HEK293 (cell line): ENCODE measurements at regions not wholly inside any gene's neighbourhood (a gene's known extent, or its start where the extent isn't known, plus 50 kb on each side); places are given as distances from the start of the nearest gene placed in this dataset.

Experiments
- CTCF ChIA-PET: fragments of 350-600 bp; formaldehyde crosslinking; extraction: SDS; loops from one replicate; lab custom pipeline; 2021; ENCODE audit warnings: antibody characterized with exemption; lab: Yijun Ruan, JAX
- POLR2A ChIA-PET: fragments of 300-600 bp; formaldehyde crosslinking; extraction: SDS; loops from one replicate; lab custom pipeline; 2020; ENCODE audit warnings: antibody characterized with exemption, inconsistent platforms; lab: Yijun Ruan, JAX
- H3K27ac ChIP-seq: fragments of 200-500 bp; sonication (Bioruptor generic); 2 replicates; pipeline ENCODE4 v1.5.1; 2014; ENCODE audit warnings: low read depth, low read length, control low read depth, inconsistent platforms; ENCODE audit errors: extremely low read depth
- H3K36me3 ChIP-seq, 2 experiments: fragments of 200-500 bp in 1 of 2; sonication (Bioruptor generic) in 1 of 2; 1 replicate in 1 of 2; 2 replicates in 1 of 2; pipeline ENCODE4 v1.5.1; 2014 to 2017; ENCODE audit warnings: inconsistent platforms in 2 of 2, low read length in 2 of 2; ENCODE audit not compliant: control insufficient read depth in 2 of 2, insufficient read depth in 1 of 2
- H3K4me1 ChIP-seq: fragments of 200-500 bp; sonication (Bioruptor generic); 2 replicates; pipeline ENCODE4 v1.5.1; 2014; ENCODE audit warnings: mild to moderate bottlenecking, low read length, inconsistent platforms; ENCODE audit not compliant: control insufficient read depth, insufficient read depth
- H3K4me3 ChIP-seq: 2 replicates; pipeline ENCODE4 v1.5.1; 2011; ENCODE audit warnings: low read depth, mild to moderate bottlenecking, control low read depth, low read length, moderate library complexity
- H3K9me3 ChIP-seq: fragments of 200-500 bp; sonication (Bioruptor generic); 2 replicates; pipeline ENCODE4 v1.5.1; 2014; ENCODE audit warnings: low read depth, low read length, inconsistent platforms; ENCODE audit not compliant: control insufficient read depth, insufficient read depth
- BCL11B ChIP-seq: fragments of 450-650 bp; formaldehyde crosslinking; IDR thresholded peaks from 2 replicates; pipeline ENCODE4 v1.5.1; 2016; ENCODE audit warnings: low read depth, missing biosample characterization, missing genetic modification characterization
- BCL6B ChIP-seq: fragments of 450-650 bp; formaldehyde crosslinking; IDR thresholded peaks from 2 replicates; pipeline ENCODE4 v1.5.1; 2017; ENCODE audit warnings: missing biosample characterization, missing genetic modification characterization
- CTCF ChIP-seq: fragments of 450-650 bp; formaldehyde crosslinking; IDR thresholded peaks from 2 replicates; pipeline ENCODE4 v1.5.1; 2016; ENCODE audit warnings: missing biosample characterization, missing genetic modification characterization
- INSM2 ChIP-seq: fragments of 450-650 bp; formaldehyde crosslinking; IDR thresholded peaks from 2 replicates; pipeline ENCODE4 v1.5.1; 2016; ENCODE audit warnings: missing biosample characterization, missing genetic modification characterization
- MYNN ChIP-seq: fragments of 450-650 bp; formaldehyde crosslinking; IDR thresholded peaks from 2 replicates; pipeline ENCODE4 v1.5.1; 2016; ENCODE audit warnings: missing biosample characterization, missing genetic modification characterization, borderline replicate concordance
- PBX3 ChIP-seq: sonication (generic); formaldehyde crosslinking; IDR thresholded peaks from 2 replicates; pipeline ENCODE4 v1.8.1; 2022; ENCODE audit warnings: mild to moderate bottlenecking, moderate library complexity, missing genetic modification reagents
- SCRT1 ChIP-seq: fragments of 450-650 bp; formaldehyde crosslinking; IDR thresholded peaks from 2 replicates; pipeline ENCODE4 v1.5.1; 2016; ENCODE audit warnings: missing biosample characterization, missing genetic modification characterization, borderline replicate concordance
- SP2 ChIP-seq: fragments of 450-650 bp; formaldehyde crosslinking; IDR thresholded peaks from 2 replicates; pipeline ENCODE4 v1.5.1; 2016; ENCODE audit warnings: missing biosample characterization, missing genetic modification characterization
- TRIM28 ChIP-seq: IDR thresholded peaks from 2 replicates; pipeline ENCODE4 v1.6.1; 2011; ENCODE audit warnings: low read length, control low read depth, borderline replicate concordance
- ZBTB44 ChIP-seq: fragments of 450-650 bp; IDR thresholded peaks from 2 replicates; pipeline ENCODE4 v1.5.1; 2018; ENCODE audit warnings: missing biosample characterization, mild to moderate bottlenecking, missing genetic modification characterization
- ZBTB6 ChIP-seq: fragments of 450-650 bp; formaldehyde crosslinking; IDR thresholded peaks from 2 replicates; pipeline ENCODE4 v1.5.1; 2017; ENCODE audit warnings: missing biosample characterization, missing genetic modification characterization
- ZNF112 ChIP-seq: fragments of 450-650 bp; formaldehyde crosslinking; IDR thresholded peaks from 2 replicates; pipeline ENCODE4 v1.5.0; 2017; ENCODE audit warnings: missing biosample characterization, missing genetic modification characterization
- ZNF211 ChIP-seq: fragments of 450-650 bp; formaldehyde crosslinking; IDR thresholded peaks from 2 replicates; pipeline ENCODE4 v1.5.1; 2016; ENCODE audit warnings: low read depth, missing biosample characterization, missing genetic modification characterization
- ZNF221 ChIP-seq: fragments of 450-650 bp; formaldehyde crosslinking; IDR thresholded peaks from 2 replicates; pipeline ENCODE4 v1.5.1; 2017; ENCODE audit warnings: missing biosample characterization, missing genetic modification characterization, borderline replicate concordance
- ZNF24 ChIP-seq: fragments of 450-650 bp; formaldehyde crosslinking; IDR thresholded peaks from 2 replicates; pipeline ENCODE4 v1.5.1; 2016; ENCODE audit warnings: missing biosample characterization, missing genetic modification characterization
- ZNF311 ChIP-seq: fragments of 450-650 bp; formaldehyde crosslinking; IDR thresholded peaks from 2 replicates; pipeline ENCODE4 v1.5.1; 2017; ENCODE audit warnings: missing biosample characterization, missing genetic modification characterization, borderline replicate concordance
- ZNF341 ChIP-seq: fragments of 450-650 bp; formaldehyde crosslinking; IDR thresholded peaks from 2 replicates; pipeline ENCODE4; 2016; ENCODE audit warnings: low read depth, missing biosample characterization, missing genetic modification characterization
- ZNF394 ChIP-seq: fragments of 450-650 bp; formaldehyde crosslinking; IDR thresholded peaks from 2 replicates; pipeline ENCODE4 v1.5.1; 2016; ENCODE audit warnings: missing biosample characterization, missing genetic modification characterization, mild to moderate bottlenecking, moderate library complexity, borderline replicate concordance
- ZNF510 ChIP-seq: fragments of 450-650 bp; formaldehyde crosslinking; IDR thresholded peaks from 2 replicates; pipeline ENCODE4 v1.5.1; 2018; ENCODE audit warnings: mild to moderate bottlenecking, missing genetic modification characterization, missing biosample characterization; ENCODE audit not compliant: insufficient replicate concordance
- ZNF521 ChIP-seq: fragments of 450-650 bp; formaldehyde crosslinking; IDR thresholded peaks from 2 replicates; pipeline ENCODE4 v1.5.1; 2017; ENCODE audit warnings: missing biosample characterization, mild to moderate bottlenecking, missing genetic modification characterization
- ZNF549 ChIP-seq: fragments of 450-650 bp; IDR thresholded peaks from 2 replicates; pipeline ENCODE4 v1.5.1; 2018; ENCODE audit warnings: missing biosample characterization, missing genetic modification characterization, mild to moderate bottlenecking, inconsistent platforms, moderate library complexity
- ZNF585B ChIP-seq: fragments of 450-650 bp; formaldehyde crosslinking; IDR thresholded peaks from 2 replicates; pipeline ENCODE4 v1.5.1; 2016; ENCODE audit warnings: missing biosample characterization, missing genetic modification characterization
- ZSCAN4 ChIP-seq: fragments of 450-650 bp; formaldehyde crosslinking; IDR thresholded peaks from 2 replicates; pipeline ENCODE4 v1.5.1; 2017; ENCODE audit warnings: missing biosample characterization, missing genetic modification characterization

- TF ChIP-seq PBX3 (CRISPR knock-in tag) (no peak), ZNF341 (no peak), ZNF521 (tag by site-specific recombination) (no peak), ZNF394 (tag by site-specific recombination) (no peak), BCL11B (tag by site-specific recombination) (no peak)
Observed at GRCh38 chr2:185299867-185300266, 438.7 kb upstream of the FSIP2 start (continued).

GRCh38 chr2:185306119-185306518 is 432.5 kb upstream of the FSIP2 start:
- ChIA-PET POLR2A (no interaction called here), CTCF (no interaction called here)
- TF ChIP-seq ZNF341 (no peak), ZNF211 (no peak), ZNF510 (tag by site-specific recombination) (no peak), ZNF24 (tag by site-specific recombination) (no peak), ZNF521 (tag by site-specific recombination) (no peak), BCL6B (tag by site-specific recombination) (no peak), ZNF585B (tag by site-specific recombination) (no peak), CTCF (no peak), ZNF549 (tag by site-specific recombination) (no peak), SCRT1 (tag by site-specific recombination) (no peak), INSM2 (tag by site-specific recombination) (no peak), MYNN (tag by site-specific recombination) (no peak), ZBTB44 (no peak), ZNF112 (tag by site-specific recombination) (no peak), ZNF311 (tag by site-specific recombination) (no peak), ZBTB6 (tag by site-specific recombination) (no peak), SP2 (tag by site-specific recombination) (no peak), ZSCAN4 (no peak), TRIM28 (no peak), ZNF221 (no peak)

More at GRCh38 chr2:185306119-185306518, 432.5 kb upstream of the FSIP2 start:
- Histone ChIP-seq H3K4me1 (no peaks in the 10 kb centered on the region), H3K36me3 (no peaks in the 10 kb centered on the region), H3K9me3 (no peaks in the 10 kb centered on the region), H3K27ac (no peak overlapping the region), H3K4me3 (no peak overlapping the region)
